Prostate gland (tissue), 2 donors: ENCODE measurements at regions not wholly inside any gene's neighbourhood (a gene's known extent, or its start where the extent isn't known, plus 50 kb on each side); places are given as distances from the start of the nearest gene placed in this dataset.

Experiments
- POLR2A ChIP-seq: fragments of 450-650 bp; IDR thresholded peaks from one replicate; pipeline ENCODE4 v1.6.1; 2016; ENCODE audit warnings: antibody characterized with exemption, mild to moderate bottlenecking
- TF ChIP-seq, protein P1 (sequence below), 4 experiments: fragments of 200-600 bp in 2 of 4; fragments of 450-650 bp in 2 of 4; sonication (generic) in 2 of 4; IDR thresholded peaks; 1 replicate in 3 of 4; 2 replicates in 1 of 4; pipeline ENCODE4 v1.5.1; 2016 to 2019; ENCODE audit warnings: antibody characterized with exemption in 4 of 4, mild to moderate bottlenecking in 2 of 4, moderate library complexity in 2 of 4

DNA sequence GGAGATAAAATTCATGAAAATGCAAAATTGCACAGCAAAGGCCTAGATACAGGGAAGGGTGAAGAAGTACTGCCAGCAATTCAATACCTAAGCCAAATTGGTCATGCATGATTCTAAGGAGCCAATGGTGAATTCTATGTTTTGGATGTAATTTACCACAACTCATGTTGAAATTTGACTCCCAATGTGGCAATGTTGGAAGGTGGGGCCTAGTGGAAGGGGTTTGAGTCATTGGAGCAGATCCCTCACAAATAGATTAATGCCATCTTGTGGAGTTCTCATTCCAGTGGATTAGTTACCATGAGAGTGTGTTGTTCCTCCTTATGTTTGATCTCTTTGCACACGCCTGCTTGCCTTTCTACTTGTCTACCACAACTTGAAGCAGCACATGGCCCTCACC is 194.0 kb upstream of the ALG10 start:
- TF ChIP-seq, protein P1, sequence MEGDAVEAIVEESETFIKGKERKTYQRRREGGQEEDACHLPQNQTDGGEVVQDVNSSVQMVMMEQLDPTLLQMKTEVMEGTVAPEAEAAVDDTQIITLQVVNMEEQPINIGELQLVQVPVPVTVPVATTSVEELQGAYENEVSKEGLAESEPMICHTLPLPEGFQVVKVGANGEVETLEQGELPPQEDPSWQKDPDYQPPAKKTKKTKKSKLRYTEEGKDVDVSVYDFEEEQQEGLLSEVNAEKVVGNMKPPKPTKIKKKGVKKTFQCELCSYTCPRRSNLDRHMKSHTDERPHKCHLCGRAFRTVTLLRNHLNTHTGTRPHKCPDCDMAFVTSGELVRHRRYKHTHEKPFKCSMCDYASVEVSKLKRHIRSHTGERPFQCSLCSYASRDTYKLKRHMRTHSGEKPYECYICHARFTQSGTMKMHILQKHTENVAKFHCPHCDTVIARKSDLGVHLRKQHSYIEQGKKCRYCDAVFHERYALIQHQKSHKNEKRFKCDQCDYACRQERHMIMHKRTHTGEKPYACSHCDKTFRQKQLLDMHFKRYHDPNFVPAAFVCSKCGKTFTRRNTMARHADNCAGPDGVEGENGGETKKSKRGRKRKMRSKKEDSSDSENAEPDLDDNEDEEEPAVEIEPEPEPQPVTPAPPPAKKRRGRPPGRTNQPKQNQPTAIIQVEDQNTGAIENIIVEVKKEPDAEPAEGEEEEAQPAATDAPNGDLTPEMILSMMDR (IDR thresholded peaks at IDR 0.05) = no peak
- no peak for TF ChIP-seq POLR2A
